Urinary bladder (tissue), 3 donors: ENCODE measurements at regions not wholly inside any gene's neighbourhood (a gene's known extent, or its start where the extent isn't known, plus 50 kb on each side); places are given as distances from the start of the nearest gene placed in this dataset.
A peak's percentile ranks its signal among the peaks of the same experiment; 100 is the strongest.

Source experiments
- DNase-seq: peaks from one replicate; pipeline ENCODE4 v3.0.0-alpha.2; 2015; ENCODE audit errors: extremely low spot score
- H3K27ac ChIP-seq: one replicate; pipeline ENCODE4 v1.5.1; 2013; ENCODE audit warnings: low read depth, mild to moderate bottlenecking, moderate library complexity
- H3K36me3 ChIP-seq: one replicate; pipeline ENCODE4 v1.6.1; 2013; ENCODE audit warnings: mild to moderate bottlenecking, moderate library complexity; ENCODE audit not compliant: insufficient read depth
- H3K4me1 ChIP-seq: one replicate; pipeline ENCODE4 v1.6.1; 2013; ENCODE audit warnings: mild to moderate bottlenecking, moderate library complexity; ENCODE audit not compliant: insufficient read depth
- H3K4me3 ChIP-seq: one replicate; pipeline ENCODE4 v1.5.1; 2013; ENCODE audit warnings: low read depth, low read length
- WGBS: extraction: QIAGEN DNeasy Blood & Tissue Kit; methylation state at CpG from one replicate; pipeline ENCODE4 v1.1.7; 2013; 5-methylcytosine and 5-hydroxymethylcytosine counted together
- donor health status: healthy with polysubstance abuse.
- donor health status: healthy.

- Histone ChIP-seq H3K4me3 (no peak overlapping the region), H3K27ac (no peak overlapping the region), H3K4me1 (no peaks in the 10 kb centered on the region), H3K36me3 (no peaks in the 10 kb centered on the region)
- no peak for DNase-seq
- 96% methylated on average over 14 of the region's 14 CpGs for WGBS
Measured at GRCh38 chr18:22082408-22082807, 87.0 kb upstream of the GATA6 start.

- no peaks in the 10 kb centered on the region for H3K4me1 ChIP-seq
- 53% methylated on average over 13 of the region's 13 CpGs for WGBS
- no peak overlapping the region for H3K4me3 ChIP-seq
- H3K36me3 ChIP-seq: no peaks in the 10 kb centered on the region
- H3K27ac ChIP-seq: no peak overlapping the region
- no peak for DNase-seq
Measured at GRCh38 chr18:22084547-22084946, 84.8 kb upstream of the GATA6 start.

GRCh38 chr18:22086973-22087372 is 82.4 kb upstream of the GATA6 start:
- WGBS: 80% methylated on average over 4 of the region's 4 CpGs
- DNase-seq: no peak
- no peak overlapping the region for H3K27ac ChIP-seq
- no peak overlapping the region for H3K4me3 ChIP-seq
- H3K4me1 ChIP-seq: no peaks in the 10 kb centered on the region
- no peaks in the 10 kb centered on the region for H3K36me3 ChIP-seq

- H3K36me3 ChIP-seq: no peaks in the 10 kb centered on the region
- H3K27ac ChIP-seq: no peak overlapping the region
- DNase-seq: no peak
- 90% methylated on average over 7 of the region's 7 CpGs for WGBS
- H3K4me3 ChIP-seq: no peak overlapping the region
- no peaks in the 10 kb centered on the region for H3K4me1 ChIP-seq
Measured at GRCh38 chr18:22088029-22088428, 81.4 kb upstream of the GATA6 start.

GRCh38 chr18:22088996-22089640 is 80.3 kb upstream of the GATA6 start:
- no peak for DNase-seq
- 89% methylated on average over 12 of the region's 12 CpGs for WGBS
- Histone ChIP-seq H3K27ac (no peak overlapping the region), H3K4me1 (no peaks in the 10 kb centered on the region), H3K36me3 (no peaks in the 10 kb centered on the region), H3K4me3 (no peak overlapping the region)

GRCh38 chr18:22091341-22091740 is 78.0 kb upstream of the GATA6 start:
- no peaks in the 10 kb centered on the region for H3K4me1 ChIP-seq
- H3K27ac ChIP-seq: no peak overlapping the region
- H3K36me3 ChIP-seq: no peaks in the 10 kb centered on the region
- WGBS: 97% methylated on average over 2 of the region's 2 CpGs
- DNase-seq: no peak
- H3K4me3 ChIP-seq: no peak overlapping the region

GRCh38 chr18:22093731-22094357 is 75.5 kb upstream of the GATA6 start:
- H3K36me3 ChIP-seq: no peaks in the 10 kb centered on the region
- H3K27ac ChIP-seq: no peak overlapping the region
- no peaks in the 10 kb centered on the region for H3K4me1 ChIP-seq
- WGBS: 70% methylated on average over 12 of the region's 12 CpGs
- DNase-seq: no peak
- H3K4me3 ChIP-seq: no peak overlapping the region

GRCh38 chr18:22094358-22094734 is 75.0 kb upstream of the GATA6 start:
- H3K4me1 ChIP-seq: no peaks in the 10 kb centered on the region
- WGBS: 58% methylated on average over 4 of the region's 4 CpGs

GRCh38 chr18:22098563-22098989 is 70.8 kb upstream of the GATA6 start:
- no peaks in the 10 kb centered on the region for H3K4me1 ChIP-seq
- H3K36me3 ChIP-seq: no peaks in the 10 kb centered on the region
- DNase-seq: no peak
- no peak overlapping the region for H3K27ac ChIP-seq
- 35% methylated on average over 3 of the region's 3 CpGs for WGBS
- H3K4me3 ChIP-seq: no peak overlapping the region

More at GRCh38 chr18:22094358-22094734, 75.0 kb upstream of the GATA6 start:
- no peak for DNase-seq
- no peak overlapping the region for H3K4me3 ChIP-seq
- H3K36me3 ChIP-seq: no peaks in the 10 kb centered on the region
- no peak overlapping the region for H3K27ac ChIP-seq

GRCh38 chr18:22099925-22100324 is 69.5 kb upstream of the GATA6 start:
- WGBS: 96% methylated on average over 2 of the region's 2 CpGs
- Histone ChIP-seq H3K4me1 (no peaks in the 10 kb centered on the region), H3K36me3 (no peaks in the 10 kb centered on the region), H3K27ac (no peak overlapping the region), H3K4me3 (no peak overlapping the region)
- no peak for DNase-seq

GRCh38 chr18:22101731-22102130 is 67.7 kb upstream of the GATA6 start:
- 96% methylated on average over 4 of the region's 4 CpGs for WGBS
- H3K4me3 ChIP-seq: no peak overlapping the region
- no peaks in the 10 kb centered on the region for H3K4me1 ChIP-seq
- no peak overlapping the region for H3K27ac ChIP-seq
- DNase-seq: no peak
- H3K36me3 ChIP-seq: no peaks in the 10 kb centered on the region

- no peaks in the 10 kb centered on the region for H3K36me3 ChIP-seq
- 41% methylated on average over 7 of the region's 7 CpGs for WGBS
- peak; percentile 36 for DNase-seq
- H3K4me3 ChIP-seq: no peak overlapping the region
- H3K4me1 ChIP-seq: no peaks in the 10 kb centered on the region
- H3K27ac ChIP-seq: no peak overlapping the region
Measured at GRCh38 chr18:22102953-22103646, 66.3 kb upstream of the GATA6 start.

- H3K36me3 ChIP-seq: no peaks in the 10 kb centered on the region
- H3K27ac ChIP-seq: no peak overlapping the region
- no peak overlapping the region for H3K4me3 ChIP-seq
- no peaks in the 10 kb centered on the region for H3K4me1 ChIP-seq
- DNase-seq: no peak
- 80% methylated on average over 6 of the region's 6 CpGs for WGBS
Measured at GRCh38 chr18:22103647-22104031, 65.8 kb upstream of the GATA6 start.
